ENCODE measurements at regions not wholly inside any gene's neighbourhood (a gene's known extent, or its start where the extent isn't known, plus 50 kb on each side); places are given as distances from the start of the nearest gene placed in this dataset.

DNA sequence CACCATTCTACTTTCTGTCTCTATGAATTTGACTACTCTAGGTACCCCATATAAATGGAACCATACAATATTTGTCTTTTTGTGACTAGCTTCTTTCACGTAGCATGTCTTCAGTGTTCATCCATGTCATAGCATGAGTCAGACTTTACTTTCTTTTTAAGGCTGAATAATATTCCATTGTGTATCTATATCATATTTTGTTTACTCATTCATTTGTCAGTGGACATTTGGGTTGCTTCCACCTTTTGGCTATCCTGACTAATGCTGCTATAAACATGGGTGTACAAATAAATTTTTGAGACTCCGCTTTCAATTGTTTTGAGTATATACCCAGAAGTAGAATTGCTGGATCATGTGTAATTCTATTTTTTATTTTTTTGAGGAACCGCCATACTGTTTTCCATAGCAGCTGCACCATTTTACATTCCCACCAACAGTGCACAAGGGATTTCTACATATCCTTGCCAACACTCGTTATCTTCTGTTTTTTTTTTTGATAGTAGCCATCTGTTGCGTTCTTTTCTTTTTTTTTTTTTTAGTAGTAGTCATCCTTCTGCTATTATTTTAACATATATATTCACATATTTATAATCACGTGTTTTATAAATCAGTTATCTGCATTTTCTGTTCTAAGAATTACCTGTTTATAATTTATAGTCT is 158.0 kb upstream of the MED14 start:
- TF ChIP-seq CTCF (IDR thresholded peaks at IDR 0.05) (no peak), POLR2AphosphoS5 (IDR thresholded peaks at IDR 0.05) (no peak), POLR2A (IDR thresholded peaks at IDR 0.05) (no peak)

All from breast epithelium (tissue), 3 donors.